Endothelial cell of umbilical vein (primary cell): ENCODE measurements at regions not wholly inside any gene's neighbourhood (a gene's known extent, or its start where the extent isn't known, plus 50 kb on each side); places are given as distances from the start of the nearest gene placed in this dataset.

Source experiments
- BruUV-seq: library from RNA; stranded (reverse); fragments of 400-500 nt; replicated peaks from 2 replicates; lab custom pipeline; 2021; lab: Mats Ljungman, UMichigan
- CTCF ChIA-PET: fragments of 300-600, 350-600 bp; sonication (Branson Sonifier 250); formaldehyde crosslinking; loops from one replicate; lab custom pipeline; 2021; ENCODE audit warnings: antibody characterized with exemption, inconsistent platforms; lab: Charles Lee
- POLR2A ChIA-PET: fragments of 300-600, 350-600 bp; sonication (Branson Sonifier 250); formaldehyde crosslinking; loops from one replicate; lab custom pipeline; 2021; ENCODE audit warnings: antibody characterized with exemption, inconsistent platforms; lab: Charles Lee
- DNase-seq: peaks from one replicate; pipeline ENCODE4 v3.0.0-alpha.2; 2011; ENCODE audit warnings: low read depth, low spot score
- FAIRE-seq: peaks from 2 replicates; lab custom pipeline; 2011; peaks lifted over from hg19 to GRCh38; lab: Jason Lieb, UNC
- H2AFZ ChIP-seq: 2 replicates; pipeline ENCODE4 v1.6.0; 2012; ENCODE audit warnings: low read depth, low read length, control low read depth, inconsistent platforms
- H3K27ac ChIP-seq: 2 replicates; pipeline ENCODE4 v1.5.1; 2011; ENCODE audit warnings: low read depth, mild to moderate bottlenecking, control low read depth, low read length, moderate library complexity; ENCODE audit not compliant: insufficient read depth
- H3K27me3 ChIP-seq, 2 experiments: 2 replicates each; pipeline versions ENCODE4 v1.6.0 to v1.6.1; 2011; ENCODE audit warnings: low read length in 2 of 2, mixed read lengths in 1 of 2; ENCODE audit not compliant: control insufficient read depth in 2 of 2, insufficient read depth in 2 of 2
- H3K36me3 ChIP-seq, 2 experiments: 2 replicates in 1 of 2; 3 replicates in 1 of 2; pipeline ENCODE4 v1.5.1; 2011; ENCODE audit warnings: low read length in 2 of 2, mild to moderate bottlenecking in 1 of 2, moderate library complexity in 1 of 2; ENCODE audit not compliant: control insufficient read depth in 2 of 2, insufficient read depth in 2 of 2; ENCODE audit errors: extremely low read depth in 1 of 2
- H3K4me1 ChIP-seq: 3 replicates; pipeline ENCODE4 v1.5.1; 2011; ENCODE audit warnings: mild to moderate bottlenecking, low read length; ENCODE audit not compliant: control insufficient read depth, insufficient read depth; ENCODE audit errors: extremely low read depth
- H3K4me2 ChIP-seq: 2 replicates; pipeline ENCODE4 v1.6.1; 2011; ENCODE audit warnings: low read length, control low read depth, mixed read lengths; ENCODE audit not compliant: insufficient read depth
- H3K4me3 ChIP-seq, 3 experiments: fragments of 200-600 bp in 1 of 3; sonication (generic), shearing (Covaris generic) in 1 of 3; replicated peaks in 1 of 3; 2 replicates each; pipeline ENCODE4 v1.5.1; 2011 to 2016; ENCODE audit warnings: control low read depth in 3 of 3, low read length in 3 of 3, mild to moderate bottlenecking in 2 of 3, inconsistent platforms in 1 of 3, low read depth in 1 of 3, moderate library complexity in 1 of 3; ENCODE audit not compliant: insufficient read depth in 1 of 3
- H3K79me2 ChIP-seq: 2 replicates; pipeline ENCODE4 v1.6.0; 2012; ENCODE audit warnings: low read length, inconsistent platforms; ENCODE audit not compliant: control insufficient read depth, insufficient read depth
- H3K9ac ChIP-seq: replicated peaks from 2 replicates; pipeline ENCODE3; 2011; ENCODE audit warnings: low read length, control low read depth; ENCODE audit not compliant: insufficient read depth; ENCODE audit errors: extremely low read depth
- H3K9me1 ChIP-seq: replicated peaks from 3 replicates; pipeline ENCODE4 v1.6.0; 2011; ENCODE audit warnings: mild to moderate bottlenecking, low read length; ENCODE audit not compliant: control insufficient read depth, insufficient read depth; ENCODE audit errors: extremely low read depth
- H3K9me3 ChIP-seq: replicated peaks from 2 replicates; pipeline ENCODE4 v1.5.1; 2012; ENCODE audit warnings: low read length, inconsistent platforms; ENCODE audit not compliant: control insufficient read depth, insufficient read depth
- H4K20me1 ChIP-seq: replicated peaks from 2 replicates; pipeline ENCODE3; 2011; ENCODE audit warnings: mild to moderate bottlenecking, low read length; ENCODE audit not compliant: control insufficient read depth, insufficient read depth; ENCODE audit errors: extremely low read depth
- CTCF ChIP-seq, 2 donors: IDR thresholded peaks; 1 replicate in 1 of 2; 2 replicates in 1 of 2; pipeline ENCODE4 v1.5.1; 2011; ENCODE audit warnings: low read length in 2 of 2, mild to moderate bottlenecking in 2 of 2, moderate library complexity in 2 of 2, control low read depth in 1 of 2, inconsistent platforms in 1 of 2, low read depth in 1 of 2; ENCODE audit not compliant: insufficient read depth in 1 of 2; ENCODE audit errors: extremely low read depth in 1 of 2
- EZH2 ChIP-seq: IDR thresholded peaks from 2 replicates; pipeline ENCODE4 v1.6.1; 2012; ENCODE audit warnings: borderline replicate concordance, low read depth, mild to moderate bottlenecking, moderate library complexity, low read length, inconsistent platforms; ENCODE audit not compliant: severe bottlenecking
- FOS ChIP-seq: IDR thresholded peaks from 2 replicates; pipeline ENCODE4 v1.6.1; 2011; ENCODE audit warnings: mild to moderate bottlenecking, low read length, moderate library complexity, borderline replicate concordance; ENCODE audit not compliant: insufficient read depth
- JUN ChIP-seq: IDR thresholded peaks from 2 replicates; pipeline ENCODE4 v1.6.1; 2011; ENCODE audit warnings: borderline replicate concordance, low read depth; ENCODE audit not compliant: insufficient read length, insufficient read depth
- POLR2A ChIP-seq: IDR thresholded peaks from 2 replicates; pipeline ENCODE4 v1.6.1; 2012; ENCODE audit warnings: low read depth, mild to moderate bottlenecking, control low read depth, low read length
- dilution Hi-C: fragments of 300-500 bp; cut with MboI; formaldehyde crosslinking; loops from one replicate; pipeline ENCODE4 v1.15.0; 2019; ENCODE audit warnings: low sequenced_read_pairs; ENCODE audit not compliant: extremely low pct_ligation_motif_present
- intact Hi-C: fragments of 100-400 bp; cut with micrococcal nuclease; formaldehyde crosslinking; loops from one replicate; pipeline ENCODE4 v1.10.0; 2022

GRCh38 chr9:90175257-90175656, 467.4 kb downstream of the DIRAS2 start:
- intact Hi-C loops, result no loop called here
- CTCF ChIA-PET, result interaction anchor here (1.0 kb wide), 1 partner anchor 27 kb away, joined by 3 read pairs; no protein-coding TSS in a partner anchor
- H2AFZ ChIP-seq, result no peak overlapping the region

GRCh38 chr9:90175865-90176264, 466.8 kb downstream of the DIRAS2 start:
- no peak overlapping the region for H3K4me3 ChIP-seq
- DNase-seq (no peak), FAIRE-seq (no peak)
- no peak overlapping the region for H2AFZ ChIP-seq
- TF ChIP-seq POLR2A (no peak), JUN (no peak), FOS (no peak)
- no peaks in the 10 kb centered on the region for H3K36me3 ChIP-seq
- no peaks in the 10 kb centered on the region for H4K20me1 ChIP-seq
- no peak overlapping the region for H3K9ac ChIP-seq
- dilution Hi-C loops, result no loop called here
- no peaks in the 10 kb centered on the region for H3K4me1 ChIP-seq
- CTCF ChIA-PET, result no interaction called here
- H3K27ac ChIP-seq, result no peak overlapping the region
- H3K79me2 ChIP-seq, result no peaks in the 10 kb centered on the region
- intact Hi-C loops, result no loop called here
- no peaks in the 10 kb centered on the region for H3K9me1 ChIP-seq
- no TSS peak for BruUV-seq
- H3K4me2 ChIP-seq, result no peak overlapping the region
- POLR2A ChIA-PET, result no interaction called here
- no peaks in the 10 kb centered on the region for H3K9me3 ChIP-seq
- no peaks in the 10 kb centered on the region for H3K27me3 ChIP-seq

More at GRCh38 chr9:90175257-90175656, 467.4 kb downstream of the DIRAS2 start:
- H3K4me1 ChIP-seq, result no peaks in the 10 kb centered on the region
- no peak for DNase-seq
- no peaks in the 10 kb centered on the region for H3K27me3 ChIP-seq
- no peak overlapping the region for H3K27ac ChIP-seq
- no peaks in the 10 kb centered on the region for H3K9me1 ChIP-seq
- H3K9ac ChIP-seq, result no peak overlapping the region
- H3K4me2 ChIP-seq, result no peak overlapping the region
- no peaks in the 10 kb centered on the region for H3K9me3 ChIP-seq
- POLR2A ChIA-PET, result interaction anchor here (0.6 kb wide), 1 partner anchor 1660 kb away, joined by 3 read pairs; no protein-coding TSS in a partner anchor
- no peak overlapping the region for H3K4me3 ChIP-seq
- H3K36me3 ChIP-seq, result no peaks in the 10 kb centered on the region
- H4K20me1 ChIP-seq, result no peaks in the 10 kb centered on the region
- no peak for FAIRE-seq
- no peak for TF ChIP-seq CTCF (IDR thresholded peaks at IDR 0.05; ENCODE audit: extremely low read depth in 1 of 2, insufficient read depth in 1 of 2, low read depth in 1 of 2, low read length in 2 of 2)
- no peak for TF ChIP-seq FOS
- no peak for TF ChIP-seq EZH2
- no peak for TF ChIP-seq JUN
- no peaks in the 10 kb centered on the region for H3K79me2 ChIP-seq
- dilution Hi-C loops, result no loop called here
- BruUV-seq, result no TSS peak
